ENCODE measurements at regions not wholly inside any gene's neighbourhood (a gene's known extent, or its start where the extent isn't known, plus 50 kb on each side); places are given as distances from the start of the nearest gene placed in this dataset.

GRCh38 chr15:79680720-79681119, 216.1 kb downstream of the MTHFS start:
- ChIA-PET POLR2A (no interaction called here), CTCF (interaction anchor here (1.2 to 1.4 kb wide), 2 partner anchors 43 to 300 kb away, joined by 4 read pairs; no protein-coding TSS in a partner anchor)
- H3K4me3 ChIP-seq (ENCODE audit: low read depth, low read length) = no peak overlapping the region
- DNase-seq (ENCODE audit: low read depth) = peak; percentile 52
- H3K36me3 ChIP-seq (ENCODE audit: control insufficient read depth, insufficient read depth, low read length) = no peaks in the 10 kb centered on the region
- no peaks in the 10 kb centered on the region for H3K27me3 ChIP-seq (ENCODE audit: control insufficient read depth, insufficient read depth, low read length)
- TF ChIP-seq CTCF (IDR thresholded peaks at IDR 0.05; ENCODE audit: insufficient read depth, low read depth, low read length) = no peak

GRCh38 chr15:79682285-79682684, 214.5 kb downstream of the MTHFS start:
- ChIA-PET POLR2A (no interaction called here), CTCF (no interaction called here)
- Histone ChIP-seq H3K36me3 (ENCODE audit: control insufficient read depth, insufficient read depth, low read length) (no peaks in the 10 kb centered on the region), H3K27me3 (ENCODE audit: control insufficient read depth, insufficient read depth, low read length) (no peaks in the 10 kb centered on the region), H3K4me3 (ENCODE audit: low read depth, low read length) (no peak overlapping the region)
- peak; percentile 63 for DNase-seq (ENCODE audit: low read depth)
- no peak for TF ChIP-seq CTCF (IDR thresholded peaks at IDR 0.05; ENCODE audit: insufficient read depth, low read depth, low read length)

- ChIA-PET POLR2A (no interaction called here), CTCF (no interaction called here)
- no peak overlapping the region for H3K4me3 ChIP-seq (ENCODE audit: low read depth, low read length)
- DNase-seq (ENCODE audit: low read depth) = peak; percentile 1
- no peaks in the 10 kb centered on the region for H3K27me3 ChIP-seq (ENCODE audit: control insufficient read depth, insufficient read depth, low read length)
- 0 out of 2 replicates have a peak, but pooled peaks have one; percentile 10 for TF ChIP-seq CTCF (IDR thresholded peaks at IDR 0.05; ENCODE audit: insufficient read depth, low read depth, low read length)
- H3K36me3 ChIP-seq (ENCODE audit: control insufficient read depth, insufficient read depth, low read length) = no peaks in the 10 kb centered on the region
Measured at GRCh38 chr15:79682851-79683288, 213.9 kb downstream of the MTHFS start.

- Histone ChIP-seq H3K36me3 (ENCODE audit: control insufficient read depth, insufficient read depth, low read length) (no peaks in the 10 kb centered on the region), H3K27me3 (ENCODE audit: control insufficient read depth, insufficient read depth, low read length) (no peaks in the 10 kb centered on the region), H3K4me3 (ENCODE audit: low read depth, low read length) (no peak overlapping the region)
- no peak for TF ChIP-seq CTCF (IDR thresholded peaks at IDR 0.05; ENCODE audit: insufficient read depth, low read depth, low read length)
- ChIA-PET POLR2A (no interaction called here), CTCF (no interaction called here)
- DNase-seq (ENCODE audit: low read depth) = no peak
Measured at GRCh38 chr15:79689030-79689429, 207.8 kb downstream of the MTHFS start.

- Histone ChIP-seq H3K36me3 (ENCODE audit: control insufficient read depth, insufficient read depth, low read length) (no peaks in the 10 kb centered on the region), H3K4me3 (ENCODE audit: low read depth, low read length) (no peak overlapping the region), H3K27me3 (ENCODE audit: control insufficient read depth, insufficient read depth, low read length) (no peaks in the 10 kb centered on the region)
- no peak for DNase-seq (ENCODE audit: low read depth)
- no peak for TF ChIP-seq CTCF (IDR thresholded peaks at IDR 0.05; ENCODE audit: insufficient read depth, low read depth, low read length)
- ChIA-PET CTCF (interaction anchor here (1.0 kb wide), 1 partner anchor 8 kb away, joined by 3 read pairs; no protein-coding TSS in a partner anchor), POLR2A (no interaction called here)
Measured at GRCh38 chr15:79700951-79701480, 195.8 kb downstream of the MTHFS start.

All from BJ (cell line).